Transverse colon (tissue), 3 donors: ENCODE measurements at regions not wholly inside any gene's neighbourhood (a gene's known extent, or its start where the extent isn't known, plus 50 kb on each side); places are given as distances from the start of the nearest gene placed in this dataset.

Source experiments
- POLR2A ChIP-seq: fragments of 450-650 bp; IDR thresholded peaks from one replicate; pipeline ENCODE4 v1.6.1; 2016; ENCODE audit warnings: antibody characterized with exemption, mild to moderate bottlenecking, moderate library complexity
- POLR2AphosphoS5 ChIP-seq, 3 donors: sonication (generic); formaldehyde crosslinking; IDR thresholded peaks; one replicate each; pipeline ENCODE4 v1.6.1; 2016; ENCODE audit warnings: antibody characterized with exemption in 3 of 3

- TF ChIP-seq POLR2A, result no peak
- no peak for TF ChIP-seq POLR2AphosphoS5 (IDR thresholded peaks at IDR 0.05)
Observed at GRCh38 chr7:82697897-82698296, 254.3 kb upstream of the CACNA2D1 start.
